ENCODE measurements at regions not wholly inside any gene's neighbourhood (a gene's known extent, or its start where the extent isn't known, plus 50 kb on each side); places are given as distances from the start of the nearest gene placed in this dataset.

DNA sequence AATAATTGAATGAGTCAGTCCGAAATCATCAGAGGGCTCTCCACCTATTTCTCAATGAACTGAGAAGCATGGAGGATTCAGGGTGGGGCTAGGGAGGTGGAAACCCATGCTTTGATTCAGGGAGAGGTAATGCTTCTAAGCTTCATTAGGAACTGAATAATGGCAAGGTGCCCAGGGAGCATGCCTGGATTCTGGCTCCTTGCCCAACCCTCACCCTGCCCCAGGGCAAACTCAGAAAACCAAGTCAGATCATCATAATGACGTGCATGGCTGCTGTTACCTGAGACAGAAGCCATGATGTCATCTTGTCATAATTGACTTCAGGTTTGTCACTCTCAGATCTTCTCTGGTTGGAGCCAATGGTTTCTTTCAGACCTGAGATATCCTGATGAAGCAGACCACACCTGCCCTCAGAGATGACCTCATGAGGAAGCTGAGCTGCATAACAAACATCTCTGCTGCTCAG lies 199.6 kb downstream of the SYK start:
- Histone ChIP-seq H3K4me3 (ENCODE audit: low read depth, low read length) (no peak overlapping the region), H3K27me3 (ENCODE audit: control insufficient read depth, insufficient read depth, low read length) (no peaks in the 10 kb centered on the region), H3K36me3 (ENCODE audit: control insufficient read depth, insufficient read depth, low read length) (no peaks in the 10 kb centered on the region)
- FAIRE-seq: peak; percentile 99
- TF ChIP-seq, protein P1, sequence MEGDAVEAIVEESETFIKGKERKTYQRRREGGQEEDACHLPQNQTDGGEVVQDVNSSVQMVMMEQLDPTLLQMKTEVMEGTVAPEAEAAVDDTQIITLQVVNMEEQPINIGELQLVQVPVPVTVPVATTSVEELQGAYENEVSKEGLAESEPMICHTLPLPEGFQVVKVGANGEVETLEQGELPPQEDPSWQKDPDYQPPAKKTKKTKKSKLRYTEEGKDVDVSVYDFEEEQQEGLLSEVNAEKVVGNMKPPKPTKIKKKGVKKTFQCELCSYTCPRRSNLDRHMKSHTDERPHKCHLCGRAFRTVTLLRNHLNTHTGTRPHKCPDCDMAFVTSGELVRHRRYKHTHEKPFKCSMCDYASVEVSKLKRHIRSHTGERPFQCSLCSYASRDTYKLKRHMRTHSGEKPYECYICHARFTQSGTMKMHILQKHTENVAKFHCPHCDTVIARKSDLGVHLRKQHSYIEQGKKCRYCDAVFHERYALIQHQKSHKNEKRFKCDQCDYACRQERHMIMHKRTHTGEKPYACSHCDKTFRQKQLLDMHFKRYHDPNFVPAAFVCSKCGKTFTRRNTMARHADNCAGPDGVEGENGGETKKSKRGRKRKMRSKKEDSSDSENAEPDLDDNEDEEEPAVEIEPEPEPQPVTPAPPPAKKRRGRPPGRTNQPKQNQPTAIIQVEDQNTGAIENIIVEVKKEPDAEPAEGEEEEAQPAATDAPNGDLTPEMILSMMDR (IDR thresholded peaks at IDR 0.05; ENCODE audit: insufficient read depth, low read length, severe bottlenecking): no peak
- DNase-seq (ENCODE audit: low read depth): peak; percentile 99

DNA sequence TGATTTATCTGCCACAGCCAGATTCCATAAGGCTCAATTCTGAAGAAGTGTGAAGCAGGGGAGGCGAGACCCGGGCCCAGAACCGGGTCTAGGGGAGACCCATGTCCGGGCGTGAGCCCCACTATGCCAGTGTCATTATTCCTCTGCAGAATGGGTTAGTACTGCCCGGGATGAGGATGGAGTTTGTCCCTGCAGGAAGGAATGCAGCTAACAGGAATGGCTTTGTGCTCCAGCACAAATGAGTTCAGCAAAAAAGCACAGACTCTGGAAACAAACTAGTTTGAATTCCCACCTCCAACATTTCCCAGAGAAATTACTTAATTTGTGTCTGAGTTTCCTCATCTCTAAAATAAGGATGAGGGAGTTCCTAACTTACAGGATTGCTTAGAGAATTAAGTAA lies 202.9 kb downstream of the SYK start:
- H3K36me3 ChIP-seq (ENCODE audit: control insufficient read depth, insufficient read depth, low read length): no peaks in the 10 kb centered on the region
- DNase-seq (ENCODE audit: low read depth) (no peak), FAIRE-seq (no peak)
- TF ChIP-seq, protein P1 (IDR thresholded peaks at IDR 0.05; ENCODE audit: insufficient read depth, low read length, severe bottlenecking): no peak
- no peak overlapping the region for H3K4me3 ChIP-seq (ENCODE audit: low read depth, low read length)
- no peaks in the 10 kb centered on the region for H3K27me3 ChIP-seq (ENCODE audit: control insufficient read depth, insufficient read depth, low read length)

DNA sequence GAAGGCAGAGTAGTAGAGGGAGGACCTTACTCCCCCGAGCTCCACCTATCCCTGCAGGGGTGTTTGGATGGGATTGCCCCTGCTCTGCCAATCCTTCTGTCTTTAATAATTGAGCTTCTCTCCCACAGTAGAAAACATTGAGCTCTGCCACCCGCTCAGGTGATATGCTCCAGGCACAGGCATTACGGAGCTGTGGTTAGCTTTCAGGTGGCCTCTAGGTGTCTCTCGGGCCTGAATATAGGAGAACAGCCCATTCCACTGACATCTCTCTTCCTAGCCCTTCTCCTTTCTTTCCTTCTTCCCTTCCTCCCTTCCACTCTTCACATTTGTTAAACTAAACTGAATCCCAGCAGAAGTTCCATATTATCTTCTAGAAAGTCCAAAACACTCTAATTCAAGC lies 203.4 kb downstream of the SYK start:
- TF ChIP-seq, protein P1 (IDR thresholded peaks at IDR 0.05; ENCODE audit: insufficient read depth, low read length, severe bottlenecking): no peak
- no peaks in the 10 kb centered on the region for H3K36me3 ChIP-seq (ENCODE audit: control insufficient read depth, insufficient read depth, low read length)
- FAIRE-seq (no peak), DNase-seq (ENCODE audit: low read depth) (no peak)
- no peak overlapping the region for H3K4me3 ChIP-seq (ENCODE audit: low read depth, low read length)
- H3K27me3 ChIP-seq (ENCODE audit: control insufficient read depth, insufficient read depth, low read length): no peaks in the 10 kb centered on the region

DNA sequence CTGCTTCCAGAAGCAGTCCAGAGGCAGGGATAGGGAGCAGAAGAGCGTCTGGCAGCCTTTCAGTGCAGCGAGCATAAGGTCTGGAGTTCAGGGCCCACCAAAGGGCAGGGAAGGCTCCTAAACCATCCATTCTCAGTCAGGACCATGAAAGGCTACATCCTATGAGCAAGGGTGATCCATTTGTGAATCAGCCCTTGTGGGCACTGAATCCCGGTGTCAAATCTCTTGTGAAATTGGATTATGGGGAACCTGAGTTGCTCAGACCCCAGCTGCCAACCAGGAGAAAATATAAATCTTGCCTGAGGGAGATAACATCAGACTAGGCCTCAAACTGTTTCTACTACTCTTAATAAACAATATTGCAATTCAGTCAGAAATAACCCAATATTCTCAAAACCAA lies 204.4 kb downstream of the SYK start:
- no peaks in the 10 kb centered on the region for H3K36me3 ChIP-seq (ENCODE audit: control insufficient read depth, insufficient read depth, low read length)
- H3K27me3 ChIP-seq (ENCODE audit: control insufficient read depth, insufficient read depth, low read length): no peaks in the 10 kb centered on the region
- FAIRE-seq (no peak), DNase-seq (ENCODE audit: low read depth) (peak; percentile 44)
- TF ChIP-seq, protein P1 (IDR thresholded peaks at IDR 0.05; ENCODE audit: insufficient read depth, low read length, severe bottlenecking): no peak
- H3K4me3 ChIP-seq (ENCODE audit: low read depth, low read length): no peak overlapping the region

DNA sequence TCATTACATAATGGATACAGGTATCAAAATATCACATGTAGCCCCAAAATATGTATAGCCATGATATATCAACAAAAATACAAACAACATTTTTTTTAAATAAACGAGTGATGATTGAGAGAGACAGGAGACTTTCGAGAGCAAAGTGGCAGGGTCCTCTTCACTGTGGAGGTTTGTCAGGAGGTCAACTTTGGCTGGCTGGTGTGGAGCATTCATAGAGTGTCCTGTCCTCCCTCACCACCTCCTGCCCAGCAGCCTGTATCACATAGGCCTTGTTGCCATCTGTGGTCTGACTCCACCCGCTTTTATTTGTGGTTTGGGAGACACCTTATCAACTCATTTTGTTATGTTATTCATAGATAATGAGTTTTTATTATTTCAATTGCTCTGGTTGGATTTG lies 206.9 kb downstream of the SYK start:
- H3K27me3 ChIP-seq (ENCODE audit: control insufficient read depth, insufficient read depth, low read length): no peaks in the 10 kb centered on the region
- no peak overlapping the region for H3K4me3 ChIP-seq (ENCODE audit: low read depth, low read length)
- H3K36me3 ChIP-seq (ENCODE audit: control insufficient read depth, insufficient read depth, low read length): no peaks in the 10 kb centered on the region
- DNase-seq (ENCODE audit: low read depth): no peak
- FAIRE-seq: no peak
- TF ChIP-seq, protein P1 (IDR thresholded peaks at IDR 0.05; ENCODE audit: insufficient read depth, low read length, severe bottlenecking): no peak

DNA sequence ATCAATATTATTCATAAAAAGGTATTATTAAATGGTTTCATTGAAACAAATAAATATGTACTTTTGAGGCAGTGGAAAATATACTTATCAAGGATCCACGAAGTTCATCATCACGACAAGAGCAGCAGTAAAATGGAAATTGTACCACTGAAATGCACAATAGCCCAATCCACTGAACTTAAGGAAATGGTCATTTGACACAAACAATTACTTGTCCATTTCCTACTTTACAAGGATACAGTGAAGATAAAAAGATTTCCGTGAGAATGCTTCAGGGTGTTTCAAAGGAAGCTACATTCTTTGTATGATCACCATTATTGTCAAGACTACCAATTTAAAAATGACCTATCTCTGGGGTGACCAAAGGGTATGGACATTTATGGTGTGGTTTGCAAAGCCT lies 210.3 kb downstream of the SYK start:
- DNase-seq (ENCODE audit: low read depth) (no peak), FAIRE-seq (no peak)
- no peaks in the 10 kb centered on the region for H3K27me3 ChIP-seq (ENCODE audit: control insufficient read depth, insufficient read depth, low read length)
- TF ChIP-seq, protein P1 (IDR thresholded peaks at IDR 0.05; ENCODE audit: insufficient read depth, low read length, severe bottlenecking): no peak
- H3K36me3 ChIP-seq (ENCODE audit: control insufficient read depth, insufficient read depth, low read length): no peaks in the 10 kb centered on the region
- no peak overlapping the region for H3K4me3 ChIP-seq (ENCODE audit: low read depth, low read length)

Measured in bronchial epithelial cell (primary cell).